Nephron (organoid): ENCODE measurements at regions not wholly inside any gene's neighbourhood (a gene's known extent, or its start where the extent isn't known, plus 50 kb on each side); places are given as distances from the start of the nearest gene placed in this dataset.

ENCODE experiments used
- H3K27ac Mint-ChIP-seq, 3 experiments: 2 replicates each; pipeline ENCODE4 v1.8.0; 2020; ENCODE audit warnings: mixed read lengths in 3 of 3, mild to moderate bottlenecking in 2 of 3, moderate library complexity in 1 of 3
- H3K27me3 Mint-ChIP-seq: 2 replicates; pipeline ENCODE4 v1.8.0; 2021; ENCODE audit warnings: low read depth, mild to moderate bottlenecking, moderate library complexity, mixed read lengths
- H3K36me3 Mint-ChIP-seq: 2 replicates; pipeline ENCODE4 v1.8.0; 2020; ENCODE audit warnings: low read depth, mixed read lengths
- H3K4me1 Mint-ChIP-seq: 2 replicates; pipeline ENCODE4 v1.8.0; 2020; ENCODE audit warnings: mixed read lengths
- H3K4me3 Mint-ChIP-seq, 3 experiments: 2 replicates each; pipeline ENCODE4 v1.8.0; 2020; ENCODE audit warnings: mild to moderate bottlenecking in 3 of 3, mixed read lengths in 3 of 3, moderate library complexity in 2 of 3
- H3K9me3 Mint-ChIP-seq: 2 replicates; pipeline ENCODE4 v1.8.0; 2020; ENCODE audit warnings: mixed read lengths
- TF ChIP-seq, protein P1 (sequence below), 3 experiments: fragments of 200-600 bp; sonication (generic); IDR thresholded peaks; one replicate each; pipeline ENCODE4 v1.5.0; 2021; ENCODE audit warnings: antibody characterized with exemption in 3 of 3; ENCODE audit not compliant: unreplicated experiment in 3 of 3

- no peak overlapping the region for H3K27ac Mint-ChIP-seq
- no peak overlapping the region for H3K4me3 Mint-ChIP-seq
- H3K4me1 Mint-ChIP-seq, result peaks cover 6% of the 10 kb centered on the region
- H3K27me3 Mint-ChIP-seq, result peaks cover 4% of the 10 kb centered on the region
- H3K9me3 Mint-ChIP-seq, result peaks cover 2% of the 10 kb centered on the region
- TF ChIP-seq, protein P1, sequence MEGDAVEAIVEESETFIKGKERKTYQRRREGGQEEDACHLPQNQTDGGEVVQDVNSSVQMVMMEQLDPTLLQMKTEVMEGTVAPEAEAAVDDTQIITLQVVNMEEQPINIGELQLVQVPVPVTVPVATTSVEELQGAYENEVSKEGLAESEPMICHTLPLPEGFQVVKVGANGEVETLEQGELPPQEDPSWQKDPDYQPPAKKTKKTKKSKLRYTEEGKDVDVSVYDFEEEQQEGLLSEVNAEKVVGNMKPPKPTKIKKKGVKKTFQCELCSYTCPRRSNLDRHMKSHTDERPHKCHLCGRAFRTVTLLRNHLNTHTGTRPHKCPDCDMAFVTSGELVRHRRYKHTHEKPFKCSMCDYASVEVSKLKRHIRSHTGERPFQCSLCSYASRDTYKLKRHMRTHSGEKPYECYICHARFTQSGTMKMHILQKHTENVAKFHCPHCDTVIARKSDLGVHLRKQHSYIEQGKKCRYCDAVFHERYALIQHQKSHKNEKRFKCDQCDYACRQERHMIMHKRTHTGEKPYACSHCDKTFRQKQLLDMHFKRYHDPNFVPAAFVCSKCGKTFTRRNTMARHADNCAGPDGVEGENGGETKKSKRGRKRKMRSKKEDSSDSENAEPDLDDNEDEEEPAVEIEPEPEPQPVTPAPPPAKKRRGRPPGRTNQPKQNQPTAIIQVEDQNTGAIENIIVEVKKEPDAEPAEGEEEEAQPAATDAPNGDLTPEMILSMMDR (IDR thresholded peaks at IDR 0.05; ENCODE audit: unreplicated experiment in 3 of 3), result no peak
- no peaks in the 10 kb centered on the region for H3K36me3 Mint-ChIP-seq
These were observed 62.0 kb upstream of the STEAP4 start for GRCh38 chr7:88368686-88369085.

GRCh38 chr7:88366845-88367244 lies 60.2 kb upstream of the STEAP4 start:
- H3K4me3 Mint-ChIP-seq, result no peak overlapping the region
- no peaks in the 10 kb centered on the region for H3K27me3 Mint-ChIP-seq
- no peaks in the 10 kb centered on the region for H3K9me3 Mint-ChIP-seq
- no peaks in the 10 kb centered on the region for H3K36me3 Mint-ChIP-seq
- TF ChIP-seq, protein P1 (IDR thresholded peaks at IDR 0.05; ENCODE audit: unreplicated experiment in 3 of 3), result no peak
- H3K27ac Mint-ChIP-seq, result no peak overlapping the region
- H3K4me1 Mint-ChIP-seq, result peaks cover 10% of the 10 kb centered on the region

GRCh38 chr7:88363869-88364268 lies 57.2 kb upstream of the STEAP4 start:
- Mint-ChIP-seq H3K27ac (peak overlapping the region; percentile 0 to 88 (median 44)), H3K4me1 (peaks cover 17% of the 10 kb centered on the region), H3K27me3 (no peaks in the 10 kb centered on the region), H3K4me3 (no peak overlapping the region), H3K36me3 (no peaks in the 10 kb centered on the region), H3K9me3 (no peaks in the 10 kb centered on the region)
- TF ChIP-seq, protein P1 (IDR thresholded peaks at IDR 0.05; ENCODE audit: unreplicated experiment in 3 of 3), result no peak

- no peaks in the 10 kb centered on the region for H3K36me3 Mint-ChIP-seq
These were observed 56.6 kb upstream of the STEAP4 start for GRCh38 chr7:88363249-88363648.

GRCh38 chr7:88361357-88361756 lies 54.7 kb upstream of the STEAP4 start:
- Mint-ChIP-seq H3K27ac (peak overlapping the region; percentile 65 to 88 (median 69)), H3K9me3 (no peaks in the 10 kb centered on the region), H3K4me1 (peaks cover 17% of the 10 kb centered on the region), H3K27me3 (no peaks in the 10 kb centered on the region), H3K36me3 (no peaks in the 10 kb centered on the region), H3K4me3 (no peak overlapping the region)
- TF ChIP-seq, protein P1 (IDR thresholded peaks at IDR 0.05; ENCODE audit: unreplicated experiment in 3 of 3), result no peak

More at GRCh38 chr7:88363249-88363648, 56.6 kb upstream of the STEAP4 start:
- Mint-ChIP-seq H3K4me3 (no peak overlapping the region), H3K27me3 (no peaks in the 10 kb centered on the region), H3K4me1 (peaks cover 17% of the 10 kb centered on the region), H3K9me3 (no peaks in the 10 kb centered on the region), H3K27ac (peak overlapping the region; percentile 0 to 88 (median 44))
- TF ChIP-seq, protein P1 (IDR thresholded peaks at IDR 0.05; ENCODE audit: unreplicated experiment in 3 of 3), result no peak

DNA sequence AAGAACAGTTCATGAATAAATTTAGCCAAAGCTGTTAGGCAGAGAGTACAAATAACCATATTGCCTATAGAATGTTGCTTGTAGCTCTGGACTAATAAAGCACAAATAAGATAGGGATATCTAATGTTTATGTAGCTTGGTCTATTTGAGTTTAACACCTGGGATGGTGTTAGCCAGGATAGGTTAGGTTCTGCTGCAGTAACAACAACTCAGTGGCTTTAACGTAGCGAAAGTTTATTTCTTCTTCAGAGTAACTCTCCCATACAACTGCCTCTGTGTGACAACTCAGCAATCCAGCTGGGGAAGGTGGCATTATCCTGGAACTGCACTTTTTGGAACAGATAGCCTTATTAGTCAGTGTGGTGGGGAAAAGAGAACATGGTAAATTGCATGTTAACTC lies 52.2 kb upstream of the STEAP4 start:
- H3K36me3 Mint-ChIP-seq, result no peaks in the 10 kb centered on the region
- H3K9me3 Mint-ChIP-seq, result no peaks in the 10 kb centered on the region
- no peaks in the 10 kb centered on the region for H3K27me3 Mint-ChIP-seq
- H3K4me1 Mint-ChIP-seq, result peaks cover 11% of the 10 kb centered on the region
- H3K27ac Mint-ChIP-seq, result no peak overlapping the region
- H3K4me3 Mint-ChIP-seq, result no peak overlapping the region
- TF ChIP-seq, protein P1 (IDR thresholded peaks at IDR 0.05; ENCODE audit: unreplicated experiment in 3 of 3), result no peak
